Endothelial cell of hepatic sinusoid (primary cell): ENCODE measurements at regions not wholly inside any gene's neighbourhood (a gene's known extent, or its start where the extent isn't known, plus 50 kb on each side); places are given as distances from the start of the nearest gene placed in this dataset.

Experiments used
- in situ Hi-C: cut with HindIII; loops from 2 replicates; pipeline ENCODE4 v1.10.0; 2017; ENCODE audit warnings: low sequenced_read_pairs

- in situ Hi-C loops = no loop called here
These were observed 50.0 kb upstream of the SLCO2A1 start for GRCh38 chr3:134079761-134080160.
